PFSK-1 (cell line): ENCODE measurements at regions not wholly inside any gene's neighbourhood (a gene's known extent, or its start where the extent isn't known, plus 50 kb on each side); places are given as distances from the start of the nearest gene placed in this dataset.

ENCODE experiments used
- FOXP2 ChIP-seq: optimal IDR thresholded peaks from 2 replicates; pipeline ENCODE3; 2011; ENCODE audit warnings: borderline replicate concordance, control low read depth, inconsistent platforms; ENCODE audit not compliant: insufficient read depth; ENCODE audit errors: extremely low read length, extremely low read depth
- POLR2AphosphoS5 ChIP-seq: IDR thresholded peaks from 2 replicates; pipeline ENCODE4 v1.6.1; 2012; ENCODE audit warnings: low read depth, mild to moderate bottlenecking, control low read depth, low read length, moderate library complexity
- SIN3A ChIP-seq: IDR thresholded peaks from 2 replicates; pipeline ENCODE4 v1.6.1; 2012; ENCODE audit warnings: mild to moderate bottlenecking, low read length, moderate library complexity, borderline replicate concordance; ENCODE audit not compliant: insufficient read depth
- TAF1 ChIP-seq: IDR thresholded peaks from 2 replicates; pipeline ENCODE4 v1.6.1; 2012; ENCODE audit warnings: low read length, control low read depth, borderline replicate concordance; ENCODE audit not compliant: insufficient read depth
- TF ChIP-seq, protein P1 (sequence below), 2 experiments: IDR thresholded peaks; 2 replicates each; pipeline versions ENCODE4 v1.6.1 to v1.8.0; 2011 to 2012; ENCODE audit warnings: low read depth in 2 of 2, low read length in 2 of 2, control low read depth in 1 of 2, inconsistent platforms in 1 of 2, mild to moderate bottlenecking in 1 of 2, moderate library complexity in 1 of 2; ENCODE audit not compliant: insufficient read depth in 1 of 2

DNA sequence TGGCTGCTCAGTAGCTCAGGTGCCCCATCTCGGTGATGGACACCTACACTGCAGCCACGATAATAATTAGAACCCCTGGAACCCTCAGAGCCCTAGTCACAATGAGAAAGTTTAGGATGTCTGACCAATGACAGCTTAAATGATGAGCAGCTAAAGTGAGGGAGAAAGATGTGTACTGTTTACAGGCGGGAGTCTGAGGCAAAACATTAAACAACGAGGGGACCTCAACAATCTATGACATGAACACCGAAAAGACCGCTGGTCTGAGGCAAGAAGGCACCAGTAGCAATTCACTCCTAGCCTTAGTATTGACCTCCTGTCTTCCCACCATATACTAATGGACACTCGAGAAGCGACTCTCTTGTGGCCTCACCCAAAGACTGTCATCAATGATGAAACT lies 369.5 kb upstream of the SMIM31 start:
- TF ChIP-seq POLR2AphosphoS5 (no peak), TAF1 (no peak), SIN3A (no peak), FOXP2 (no peak)
- TF ChIP-seq, protein P1, sequence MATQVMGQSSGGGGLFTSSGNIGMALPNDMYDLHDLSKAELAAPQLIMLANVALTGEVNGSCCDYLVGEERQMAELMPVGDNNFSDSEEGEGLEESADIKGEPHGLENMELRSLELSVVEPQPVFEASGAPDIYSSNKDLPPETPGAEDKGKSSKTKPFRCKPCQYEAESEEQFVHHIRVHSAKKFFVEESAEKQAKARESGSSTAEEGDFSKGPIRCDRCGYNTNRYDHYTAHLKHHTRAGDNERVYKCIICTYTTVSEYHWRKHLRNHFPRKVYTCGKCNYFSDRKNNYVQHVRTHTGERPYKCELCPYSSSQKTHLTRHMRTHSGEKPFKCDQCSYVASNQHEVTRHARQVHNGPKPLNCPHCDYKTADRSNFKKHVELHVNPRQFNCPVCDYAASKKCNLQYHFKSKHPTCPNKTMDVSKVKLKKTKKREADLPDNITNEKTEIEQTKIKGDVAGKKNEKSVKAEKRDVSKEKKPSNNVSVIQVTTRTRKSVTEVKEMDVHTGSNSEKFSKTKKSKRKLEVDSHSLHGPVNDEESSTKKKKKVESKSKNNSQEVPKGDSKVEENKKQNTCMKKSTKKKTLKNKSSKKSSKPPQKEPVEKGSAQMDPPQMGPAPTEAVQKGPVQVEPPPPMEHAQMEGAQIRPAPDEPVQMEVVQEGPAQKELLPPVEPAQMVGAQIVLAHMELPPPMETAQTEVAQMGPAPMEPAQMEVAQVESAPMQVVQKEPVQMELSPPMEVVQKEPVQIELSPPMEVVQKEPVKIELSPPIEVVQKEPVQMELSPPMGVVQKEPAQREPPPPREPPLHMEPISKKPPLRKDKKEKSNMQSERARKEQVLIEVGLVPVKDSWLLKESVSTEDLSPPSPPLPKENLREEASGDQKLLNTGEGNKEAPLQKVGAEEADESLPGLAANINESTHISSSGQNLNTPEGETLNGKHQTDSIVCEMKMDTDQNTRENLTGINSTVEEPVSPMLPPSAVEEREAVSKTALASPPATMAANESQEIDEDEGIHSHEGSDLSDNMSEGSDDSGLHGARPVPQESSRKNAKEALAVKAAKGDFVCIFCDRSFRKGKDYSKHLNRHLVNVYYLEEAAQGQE (IDR thresholded peaks at IDR 0.05; ENCODE audit: insufficient read depth in 1 of 2, low read depth in 2 of 2, low read length in 2 of 2): no peak
